Mesodermal cell (in vitro differentiated cells): ENCODE measurements at regions not wholly inside any gene's neighbourhood (a gene's known extent, or its start where the extent isn't known, plus 50 kb on each side); places are given as distances from the start of the nearest gene placed in this dataset.
"Not testable (repeated sequence)": the region's sequence is repeated elsewhere in the genome, so short reads cannot be mapped to it uniquely, and the experiment has no call there.

Experiments
- H3K27ac ChIP-seq: 2 replicates; pipeline ENCODE4 v1.7.0; 2013; ENCODE audit warnings: mild to moderate bottlenecking, low read depth, low read length, moderate library complexity; ENCODE audit not compliant: severe bottlenecking
- H3K36me3 ChIP-seq: 2 replicates; pipeline ENCODE4 v1.7.1; 2013; ENCODE audit warnings: mild to moderate bottlenecking, low read length, moderate library complexity; ENCODE audit not compliant: control insufficient read depth, insufficient read depth
- H3K4me1 ChIP-seq: one replicate; pipeline ENCODE4 v1.7.1; 2013; ENCODE audit warnings: mild to moderate bottlenecking, low read length; ENCODE audit not compliant: insufficient read depth, control insufficient read depth, poor library complexity, severe bottlenecking
- H3K4me3 ChIP-seq: 2 replicates; pipeline ENCODE4 v1.7.0; 2013; ENCODE audit warnings: low read length, control low read depth, mild to moderate bottlenecking; ENCODE audit not compliant: insufficient read depth, poor library complexity, severe bottlenecking; ENCODE audit errors: extremely low read depth
- H3K9me3 ChIP-seq: 2 replicates; pipeline ENCODE4 v1.7.1; 2013; ENCODE audit warnings: mild to moderate bottlenecking, low read length, moderate library complexity; ENCODE audit not compliant: control insufficient read depth
- WGBS, 2 experiments: methylation state at CpG; one replicate each; pipeline ENCODE4 v1.1.5; 2013; ENCODE audit warnings: missing lambda C conversion rate in 2 of 2; ENCODE audit not compliant: insufficient coverage in 2 of 2; 5-methylcytosine and 5-hydroxymethylcytosine counted together

DNA sequence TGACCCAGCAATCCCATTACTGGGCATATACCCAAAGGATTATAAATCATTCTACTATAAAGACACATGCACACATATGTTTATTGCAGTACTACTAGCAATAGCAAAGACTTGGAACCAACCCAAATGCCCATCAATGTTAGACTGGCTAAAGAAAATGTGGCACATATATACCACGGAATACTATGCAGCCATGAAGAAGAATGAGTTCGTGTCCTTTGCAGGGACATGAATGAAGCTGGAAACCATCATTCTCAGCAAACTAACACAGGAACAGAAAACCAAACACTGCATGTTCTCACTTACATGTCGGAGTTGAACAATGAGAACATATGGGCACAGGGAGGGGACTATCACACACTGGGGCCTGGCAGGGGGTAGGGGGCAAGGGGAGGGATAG is 183.0 kb downstream of the HACE1 start:
- WGBS, 2 experiments = no CpG with 5 or more reads among the region's 3 CpGs
- not testable (repeated sequence) for H3K27ac ChIP-seq, H3K36me3 ChIP-seq, H3K4me1 ChIP-seq, H3K4me3 ChIP-seq, H3K9me3 ChIP-seq

DNA sequence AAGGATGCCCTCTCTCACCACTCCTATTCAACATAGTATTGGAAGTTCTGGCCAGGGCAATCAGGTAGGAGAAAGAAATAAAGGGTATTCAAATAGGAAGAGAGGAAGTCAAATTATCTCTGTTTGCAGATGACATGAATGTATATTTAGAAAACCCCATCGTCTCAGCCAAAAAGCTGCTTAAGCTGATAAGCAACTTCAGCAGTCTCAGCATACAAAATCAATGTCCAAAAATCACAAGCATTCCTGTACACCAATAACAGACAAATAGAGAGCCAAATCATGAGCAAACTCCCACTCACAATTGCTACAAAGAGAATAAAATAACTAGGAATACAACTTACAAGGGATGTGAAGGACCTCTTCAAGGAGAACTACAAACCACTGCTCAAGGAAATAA is 184.6 kb downstream of the HACE1 start:
- not testable (repeated sequence) for H3K4me3 ChIP-seq, H3K9me3 ChIP-seq, H3K4me1 ChIP-seq, H3K27ac ChIP-seq, H3K36me3 ChIP-seq
- no CpG with 5 or more reads among the region's 1 CpG for WGBS, 2 experiments

DNA sequence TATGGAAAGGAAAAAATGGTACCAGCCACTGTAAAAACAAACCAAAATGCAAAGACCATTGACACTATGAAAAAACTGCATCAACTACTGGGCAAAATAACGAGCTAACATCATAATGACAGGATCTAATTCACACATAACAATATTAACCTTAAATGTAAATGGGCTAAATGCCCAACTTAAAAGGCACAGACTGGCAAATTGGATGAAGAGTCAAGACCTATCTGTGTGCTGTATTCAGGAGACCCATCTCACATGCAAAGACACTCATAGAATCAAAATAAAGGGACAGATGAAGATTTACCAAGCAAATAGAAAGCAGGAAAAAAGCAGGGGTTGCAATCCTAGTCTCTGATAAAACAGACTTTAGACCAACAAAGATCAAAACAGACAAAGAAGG is 186.6 kb downstream of the HACE1 start:
- not testable (repeated sequence) for H3K36me3 ChIP-seq, H3K4me1 ChIP-seq, H3K4me3 ChIP-seq, H3K27ac ChIP-seq, H3K9me3 ChIP-seq
- 50% methylated on average over 1 of the region's 1 CpG; no CpG with 5 or more reads in 1 of the 2 experiments for WGBS, 2 experiments

GRCh38 chr6:104671591-104671891 is 188.2 kb downstream of the HACE1 start:
- H3K4me1 ChIP-seq, H3K4me3 ChIP-seq, H3K36me3 ChIP-seq, H3K27ac ChIP-seq, H3K9me3 ChIP-seq: not testable (repeated sequence)
- WGBS, 2 experiments = 100% methylated on average over 1 of the region's 1 CpG

DNA sequence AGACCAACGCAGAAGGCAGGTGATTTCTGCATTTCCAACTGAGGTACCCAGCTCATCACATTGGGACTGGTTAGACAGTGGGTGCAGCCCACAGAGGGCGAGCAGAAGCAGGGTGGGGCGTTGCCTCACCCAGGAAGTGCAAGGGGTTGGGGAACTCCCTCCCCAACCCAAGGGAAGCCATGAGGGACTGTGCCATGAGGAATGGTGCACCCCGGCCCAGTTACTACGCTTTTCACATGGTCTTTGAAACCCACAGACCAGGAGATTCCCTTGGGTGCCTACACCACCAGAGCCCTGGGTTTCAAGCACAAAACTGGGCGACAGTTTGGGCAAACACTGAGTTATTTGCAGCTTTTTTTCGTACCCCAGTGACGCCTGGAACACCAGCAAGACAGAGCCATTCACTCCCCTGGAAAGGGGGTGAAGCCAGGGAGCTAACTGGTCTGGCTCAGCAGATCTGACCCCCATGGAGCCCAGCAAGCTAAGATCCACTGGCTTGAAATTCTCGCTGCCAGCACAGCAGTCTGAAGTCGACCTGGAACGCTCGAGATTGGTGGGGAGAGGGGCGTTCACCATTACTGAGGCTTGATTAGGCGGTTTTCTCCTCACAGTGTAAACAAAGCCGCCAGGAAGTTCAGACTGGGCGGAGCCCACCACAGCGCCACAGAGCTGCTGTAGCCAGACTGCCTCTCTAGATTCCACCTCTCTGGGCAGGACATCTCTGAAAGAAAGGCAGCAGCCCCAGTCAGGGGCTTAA is 188.7 kb downstream of the HACE1 start:
- not testable (repeated sequence) for H3K4me3 ChIP-seq, H3K9me3 ChIP-seq, H3K27ac ChIP-seq, H3K4me1 ChIP-seq, H3K36me3 ChIP-seq
- 89 to 93% methylated on average over 12 to 16 of the region's 17 CpGs for WGBS, 2 experiments

GRCh38 chr6:104669483-104669882 is 190.2 kb downstream of the HACE1 start:
- Histone ChIP-seq H3K4me3 (no peak overlapping the region), H3K27ac (no peak overlapping the region), H3K9me3 (peaks cover 8% of the 10 kb centered on the region), H3K4me1 (no peaks in the 10 kb centered on the region), H3K36me3 (no peaks in the 10 kb centered on the region)
- 97 to 98% methylated on average over 3 of the region's 5 CpGs for WGBS, 2 experiments

- H3K36me3 ChIP-seq = no peaks in the 10 kb centered on the region
- H3K4me1 ChIP-seq = no peaks in the 10 kb centered on the region
- H3K27ac ChIP-seq = no peak overlapping the region
- H3K9me3 ChIP-seq = no peaks in the 10 kb centered on the region
- H3K4me3 ChIP-seq = no peak overlapping the region
- 94 to 100% methylated on average over 1 to 2 of the region's 2 CpGs for WGBS, 2 experiments
Measured at GRCh38 chr6:104656235-104656634, 203.5 kb downstream of the HACE1 start.

DNA sequence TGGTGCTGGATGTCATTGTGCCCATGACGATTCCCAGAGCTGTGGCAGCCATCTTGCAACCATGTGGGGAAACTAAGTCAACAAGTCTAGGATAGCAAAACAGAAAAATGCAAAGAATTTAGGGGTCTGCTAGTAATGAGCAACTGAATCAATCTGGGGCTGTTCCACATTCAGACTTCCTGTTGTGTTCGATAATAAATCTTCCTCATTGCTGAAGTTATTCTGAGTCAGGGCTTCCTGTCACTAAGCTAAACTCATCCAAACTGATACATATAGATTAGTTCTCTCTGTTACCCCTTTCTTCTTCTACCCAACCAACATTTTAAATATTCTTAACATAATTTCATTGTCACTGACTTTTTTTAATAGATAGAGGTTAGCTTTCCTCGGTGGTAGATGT is 205.9 kb downstream of the HACE1 start:
- Histone ChIP-seq H3K9me3 (no peaks in the 10 kb centered on the region), H3K4me1 (no peaks in the 10 kb centered on the region), H3K4me3 (no peak overlapping the region), H3K27ac (no peak overlapping the region), H3K36me3 (no peaks in the 10 kb centered on the region)
- 94 to 100% methylated on average over 2 of the region's 3 CpGs for WGBS, 2 experiments

GRCh38 chr6:104648347-104648746 is 211.4 kb downstream of the HACE1 start:
- no peaks in the 10 kb centered on the region for H3K36me3 ChIP-seq
- WGBS, 2 experiments = no CpG with 5 or more reads among the region's 1 CpG
- no peaks in the 10 kb centered on the region for H3K4me1 ChIP-seq
- no peak overlapping the region for H3K4me3 ChIP-seq
- no peaks in the 10 kb centered on the region for H3K9me3 ChIP-seq
- H3K27ac ChIP-seq = no peak overlapping the region

GRCh38 chr6:104644848-104645247 is 214.9 kb downstream of the HACE1 start:
- H3K4me1 ChIP-seq = no peaks in the 10 kb centered on the region
- 100% methylated on average over 1 of the region's 1 CpG for WGBS, 2 experiments
- H3K27ac ChIP-seq = no peak overlapping the region
- H3K4me3 ChIP-seq = no peak overlapping the region
- no peaks in the 10 kb centered on the region for H3K9me3 ChIP-seq
- no peaks in the 10 kb centered on the region for H3K36me3 ChIP-seq

- no peak overlapping the region for H3K27ac ChIP-seq
- no peak overlapping the region for H3K4me3 ChIP-seq
- WGBS, 2 experiments = no CpG with 5 or more reads among the region's 2 CpGs
- H3K36me3 ChIP-seq = no peaks in the 10 kb centered on the region
- no peaks in the 10 kb centered on the region for H3K9me3 ChIP-seq
- no peaks in the 10 kb centered on the region for H3K4me1 ChIP-seq
Measured at GRCh38 chr6:104642871-104643270, 216.8 kb downstream of the HACE1 start.
